Neural cell (in vitro differentiated cells): ENCODE measurements at regions not wholly inside any gene's neighbourhood (a gene's known extent, or its start where the extent isn't known, plus 50 kb on each side); places are given as distances from the start of the nearest gene placed in this dataset.

Source experiments
- H2AFZ ChIP-seq: fragments of 200-600, 300-800 bp; sonication (generic), shearing (Covaris generic); 2 replicates; pipeline ENCODE4 v1.6.0; 2014; ENCODE audit warnings: low read depth, mild to moderate bottlenecking, antibody characterized with exemption, low read length, moderate library complexity
- H3F3A ChIP-seq: fragments of 200-600 bp; shearing (Covaris generic); 2 replicates; pipeline ENCODE4 v1.6.1; 2016; ENCODE audit warnings: mild to moderate bottlenecking, moderate library complexity, mixed read lengths, antibody characterized with exemption, low read length; ENCODE audit not compliant: insufficient read depth, poor library complexity, severe bottlenecking
- H3K27ac ChIP-seq: fragments of 200-600, 300-800 bp; sonication (generic), shearing (Covaris generic); 2 replicates; pipeline ENCODE4 v1.5.1; 2014; ENCODE audit warnings: mild to moderate bottlenecking, low read length, moderate library complexity
- H3K27me3 ChIP-seq: fragments of 300-800, 200-600 bp; sonication (generic), shearing (Covaris generic); 2 replicates; pipeline ENCODE4 v1.6.0; 2014; ENCODE audit warnings: mild to moderate bottlenecking, low read depth, low read length, moderate library complexity; ENCODE audit not compliant: insufficient read depth
- H3K36me3 ChIP-seq: fragments of 300-800, 200-600 bp; sonication (generic), shearing (Covaris generic); 2 replicates; pipeline ENCODE4 v1.5.1; 2014; ENCODE audit warnings: mild to moderate bottlenecking, antibody characterized with exemption, low read length, moderate library complexity; ENCODE audit not compliant: insufficient read depth
- H3K4me2 ChIP-seq: fragments of 300-800, 200-600 bp; sonication (generic), shearing (Covaris generic); 2 replicates; pipeline ENCODE4 v1.6.0; 2014; ENCODE audit warnings: mild to moderate bottlenecking, low read length
- H3K4me3 ChIP-seq: fragments of 300-800, 200-600 bp; sonication (generic), shearing (Covaris generic); 2 replicates; pipeline ENCODE4 v1.5.1; 2014; ENCODE audit warnings: mild to moderate bottlenecking, low read length, moderate library complexity
- H3K79me2 ChIP-seq: fragments of 200-600 bp; shearing (Covaris generic); replicated peaks from 2 replicates; pipeline ENCODE4 v1.6.0; 2014; ENCODE audit warnings: mild to moderate bottlenecking, low read length, moderate library complexity; ENCODE audit not compliant: insufficient read depth
- H3K9ac ChIP-seq: fragments of 300-800, 200-600 bp; sonication (generic), shearing (Covaris generic); 2 replicates; pipeline ENCODE4 v1.6.1; 2016; ENCODE audit warnings: mild to moderate bottlenecking, low read length, mixed read lengths
- H3K9me2 ChIP-seq: fragments of 200-600 bp; shearing (Covaris generic); 2 replicates; pipeline ENCODE4 v1.6.1; 2016; ENCODE audit warnings: mild to moderate bottlenecking, low read length, mixed read lengths; ENCODE audit not compliant: insufficient read depth
- H3K9me3 ChIP-seq: fragments of 200-600, 300-800 bp; sonication (generic), shearing (Covaris generic); 2 replicates; pipeline ENCODE4 v1.6.1; 2016; ENCODE audit warnings: mild to moderate bottlenecking, mixed run types, low read length, moderate library complexity, mixed read lengths
- H4K20me1 ChIP-seq: fragments of 200-600 bp; shearing (Covaris generic); 2 replicates; pipeline ENCODE4 v1.6.1; 2016; ENCODE audit warnings: mild to moderate bottlenecking, mixed run types; ENCODE audit not compliant: insufficient read depth
- CTCF ChIP-seq: fragments of 450-650 bp; IDR thresholded peaks from 2 replicates; pipeline ENCODE4 v1.5.1; 2014; ENCODE audit warnings: antibody characterized with exemption, mild to moderate bottlenecking, moderate library complexity; ENCODE audit not compliant: poor library complexity, severe bottlenecking
- EP300 ChIP-seq: fragments of 450-650 bp; conservative IDR thresholded peaks from 2 replicates; pipeline ENCODE4 v1.6.1; 2014; ENCODE audit warnings: antibody characterized with exemption, mild to moderate bottlenecking, moderate library complexity; ENCODE audit not compliant: poor library complexity, severe bottlenecking
- EZH2 ChIP-seq: fragments of 200-600, 300-800 bp; shearing (Covaris generic), sonication (generic); IDR thresholded peaks from 2 replicates; pipeline ENCODE4 v1.6.1; 2014; ENCODE audit warnings: antibody characterized with exemption, low read length, borderline replicate concordance, mild to moderate bottlenecking; ENCODE audit not compliant: insufficient read depth, poor library complexity, severe bottlenecking
- MXI1 ChIP-seq: fragments of 450-650 bp; conservative IDR thresholded peaks from 2 replicates; pipeline ENCODE4 v1.6.1; 2014; ENCODE audit warnings: antibody characterized with exemption, mild to moderate bottlenecking; ENCODE audit not compliant: poor library complexity, severe bottlenecking
- POLR2AphosphoS5 ChIP-seq: IDR thresholded peaks from 2 replicates; pipeline ENCODE4 v1.6.1; 2012
- RAD21 ChIP-seq: fragments of 450-650 bp; conservative IDR thresholded peaks from 2 replicates; pipeline ENCODE4 v1.6.1; 2014; ENCODE audit warnings: antibody characterized with exemption, mild to moderate bottlenecking, moderate library complexity
- REST ChIP-seq: IDR thresholded peaks from 2 replicates; pipeline ENCODE4 v1.6.1; 2012; ENCODE audit warnings: borderline replicate concordance
- SMC3 ChIP-seq: fragments of 450-650 bp; conservative IDR thresholded peaks from 2 replicates; pipeline ENCODE4 v1.6.1; 2014; ENCODE audit warnings: antibody characterized with exemption, mild to moderate bottlenecking, moderate library complexity; ENCODE audit not compliant: poor library complexity
- TAF1 ChIP-seq: IDR thresholded peaks from 2 replicates; pipeline ENCODE4 v1.6.1; 2012; ENCODE audit warnings: low read depth

GRCh38 chr7:68828575-68828974 lies 769.7 kb upstream of the AUTS2 start (continued):
- TF ChIP-seq TAF1 = no peak

- no peak overlapping the region for H3K4me2 ChIP-seq
- no peak for TF ChIP-seq SMC3
- TF ChIP-seq EP300 = no peak
- TF ChIP-seq RAD21 = no peak
- no peaks in the 10 kb centered on the region for H4K20me1 ChIP-seq
- H3F3A ChIP-seq = no peaks in the 10 kb centered on the region
- no peak overlapping the region for H3K9ac ChIP-seq
- H3K9me2 ChIP-seq = no peaks in the 10 kb centered on the region
- H3K79me2 ChIP-seq = no peaks in the 10 kb centered on the region
- no peaks in the 10 kb centered on the region for H3K9me3 ChIP-seq
- H3K36me3 ChIP-seq = no peaks in the 10 kb centered on the region
- H2AFZ ChIP-seq = no peak overlapping the region
- H3K27me3 ChIP-seq = no peaks in the 10 kb centered on the region
- no peak overlapping the region for H3K27ac ChIP-seq
- no peak overlapping the region for H3K4me3 ChIP-seq
These were observed 764.9 kb upstream of the AUTS2 start for GRCh38 chr7:68833422-68833821.

- H3K27me3 ChIP-seq = no peaks in the 10 kb centered on the region
- H3K9me2 ChIP-seq = no peaks in the 10 kb centered on the region
- no peak overlapping the region for H3K27ac ChIP-seq
- H2AFZ ChIP-seq = no peak overlapping the region
- H3K9me3 ChIP-seq = no peaks in the 10 kb centered on the region
- no peak overlapping the region for H3K4me3 ChIP-seq
- no peak overlapping the region for H3K9ac ChIP-seq
- H3K36me3 ChIP-seq = no peaks in the 10 kb centered on the region
- no peak for TF ChIP-seq CTCF
- TF ChIP-seq SMC3 = no peak
- no peak for TF ChIP-seq EP300
- TF ChIP-seq EZH2 = no peak
- no peak for TF ChIP-seq POLR2AphosphoS5
- no peak for TF ChIP-seq MXI1
- no peak for TF ChIP-seq RAD21
- no peak for TF ChIP-seq REST
- no peak for TF ChIP-seq TAF1
- no peaks in the 10 kb centered on the region for H3F3A ChIP-seq
- no peaks in the 10 kb centered on the region for H3K79me2 ChIP-seq
- no peaks in the 10 kb centered on the region for H4K20me1 ChIP-seq
- H3K4me2 ChIP-seq = no peak overlapping the region
These were observed 759.3 kb upstream of the AUTS2 start for GRCh38 chr7:68839014-68839413.
